ENCODE measurements at regions not wholly inside any gene's neighbourhood (a gene's known extent, or its start where the extent isn't known, plus 50 kb on each side); places are given as distances from the start of the nearest gene placed in this dataset.
"Not testable (repeated sequence)": the region's sequence is repeated elsewhere in the genome, so short reads cannot be mapped to it uniquely, and the experiment has no call there.

DNA sequence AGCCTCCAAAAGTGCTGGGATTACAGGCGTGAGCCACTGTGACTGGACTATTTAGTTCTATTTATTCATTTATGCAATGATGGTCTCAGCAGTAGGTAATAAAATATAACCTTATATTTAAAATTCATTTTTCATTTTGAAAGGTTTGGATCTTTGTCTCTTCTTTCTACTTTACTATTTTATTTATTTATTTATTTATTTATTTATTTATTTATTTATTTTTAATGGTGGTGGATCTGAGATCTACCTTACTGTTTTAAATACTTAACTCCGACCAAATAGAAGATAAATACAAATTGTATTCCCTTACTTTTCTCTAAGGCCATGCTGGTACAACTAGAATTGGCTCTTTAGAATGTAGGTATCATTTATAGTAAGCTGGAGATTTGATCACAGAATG lies 159.9 kb upstream of the NBPF19 start:
- H3K4me3 ChIP-seq (ENCODE audit: low read length); H3K36me3 ChIP-seq (ENCODE audit: control insufficient read depth, insufficient read depth, low read length); H3K27me3 ChIP-seq (ENCODE audit: control insufficient read depth, insufficient read depth, low read length); DNase-seq (ENCODE audit: low read depth, low spot score); H3K9me3 ChIP-seq (ENCODE audit: control insufficient read depth, insufficient read depth, low read length); H3K27ac ChIP-seq (ENCODE audit: low read length); H3K4me1 ChIP-seq (ENCODE audit: control insufficient read depth, insufficient read depth, low read length): not testable (repeated sequence)
- no CpG with 5 or more reads among the region's 2 CpGs for WGBS (ENCODE audit: insufficient coverage, insufficient read length)

DNA sequence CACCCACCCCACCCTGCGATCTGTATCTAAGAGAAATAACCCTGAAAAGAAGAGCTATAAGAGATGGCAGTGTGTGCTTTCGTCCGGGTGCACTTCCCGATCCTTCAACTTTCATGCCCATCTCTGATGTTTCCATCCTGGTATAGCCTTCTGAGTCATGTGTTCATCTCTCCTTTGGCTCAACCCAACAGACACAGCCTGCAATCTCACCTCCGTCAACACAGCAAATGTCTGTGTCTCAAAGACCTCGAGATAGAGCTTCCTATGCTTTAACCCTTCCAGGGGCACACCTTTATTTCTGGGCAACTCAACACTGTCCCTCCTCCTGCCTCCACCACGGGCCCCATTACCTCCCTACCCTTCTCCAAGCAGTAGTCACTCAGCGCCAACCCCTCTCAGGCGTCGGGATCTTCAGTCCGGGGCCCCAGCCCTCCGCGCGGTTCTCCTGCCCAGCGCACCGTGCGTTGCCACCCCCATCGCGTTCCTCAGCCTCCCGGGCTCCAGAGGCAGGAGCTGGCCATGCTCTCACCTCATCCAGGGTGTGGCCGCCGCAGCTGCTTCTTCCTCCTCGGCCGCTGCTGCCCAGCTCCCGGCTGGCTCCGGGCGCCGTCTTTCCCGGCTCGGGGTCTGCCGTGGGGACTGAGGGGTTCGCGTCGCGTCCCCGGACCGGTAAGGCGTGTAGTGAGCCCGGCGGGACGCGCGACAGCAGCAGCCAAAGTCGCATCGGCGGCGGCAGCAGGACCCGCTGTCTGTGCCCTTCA lies 153.7 kb upstream of the NBPF19 start:
- DNase-seq (ENCODE audit: low read depth, low spot score); H3K9me3 ChIP-seq (ENCODE audit: control insufficient read depth, insufficient read depth, low read length); H3K36me3 ChIP-seq (ENCODE audit: control insufficient read depth, insufficient read depth, low read length); H3K27me3 ChIP-seq (ENCODE audit: control insufficient read depth, insufficient read depth, low read length); H3K4me3 ChIP-seq (ENCODE audit: low read length); H3K4me1 ChIP-seq (ENCODE audit: control insufficient read depth, insufficient read depth, low read length); H3K27ac ChIP-seq (ENCODE audit: low read length): not testable (repeated sequence)
- WGBS (ENCODE audit: insufficient coverage, insufficient read length) = no CpG with 5 or more reads among the region's 48 CpGs

DNA sequence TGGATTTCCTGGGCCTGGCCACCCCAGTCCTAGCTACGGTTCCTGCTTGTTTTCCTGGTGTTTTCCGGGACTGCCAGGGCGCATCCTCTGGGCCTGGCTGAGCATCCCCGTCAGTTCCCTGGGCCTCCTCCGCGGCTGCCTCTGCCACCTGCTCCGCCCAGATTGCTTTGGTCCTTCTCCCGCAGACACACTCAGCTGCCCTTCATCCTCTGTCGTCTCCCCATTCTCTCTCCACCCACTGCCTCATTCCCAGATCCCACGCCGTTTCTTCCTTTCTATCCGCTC lies 153.2 kb upstream of the NBPF19 start:
- H3K27me3 ChIP-seq (ENCODE audit: control insufficient read depth, insufficient read depth, low read length); H3K4me3 ChIP-seq (ENCODE audit: low read length); H3K27ac ChIP-seq (ENCODE audit: low read length); DNase-seq (ENCODE audit: low read depth, low spot score); H3K9me3 ChIP-seq (ENCODE audit: control insufficient read depth, insufficient read depth, low read length); H3K4me1 ChIP-seq (ENCODE audit: control insufficient read depth, insufficient read depth, low read length); H3K36me3 ChIP-seq (ENCODE audit: control insufficient read depth, insufficient read depth, low read length): not testable (repeated sequence)
- no CpG with 5 or more reads among the region's 12 CpGs for WGBS (ENCODE audit: insufficient coverage, insufficient read length)

DNA sequence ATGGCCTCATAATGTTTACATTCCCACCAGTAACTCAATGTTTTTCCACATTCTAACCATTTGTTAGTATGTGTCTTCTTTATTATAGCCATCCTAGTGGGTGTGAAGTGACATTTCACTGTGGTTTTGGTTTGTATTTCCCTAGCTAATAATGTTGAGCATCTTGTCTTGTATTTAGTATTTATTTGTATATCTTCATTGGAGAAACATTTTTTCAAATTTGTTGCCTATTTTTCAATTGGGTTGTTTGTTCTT lies 144.8 kb upstream of the NBPF19 start:
- H3K27me3 ChIP-seq (ENCODE audit: control insufficient read depth, insufficient read depth, low read length); H3K36me3 ChIP-seq (ENCODE audit: control insufficient read depth, insufficient read depth, low read length); H3K9me3 ChIP-seq (ENCODE audit: control insufficient read depth, insufficient read depth, low read length); H3K27ac ChIP-seq (ENCODE audit: low read length); H3K4me3 ChIP-seq (ENCODE audit: low read length); H3K4me1 ChIP-seq (ENCODE audit: control insufficient read depth, insufficient read depth, low read length); DNase-seq (ENCODE audit: low read depth, low spot score): not testable (repeated sequence)

DNA sequence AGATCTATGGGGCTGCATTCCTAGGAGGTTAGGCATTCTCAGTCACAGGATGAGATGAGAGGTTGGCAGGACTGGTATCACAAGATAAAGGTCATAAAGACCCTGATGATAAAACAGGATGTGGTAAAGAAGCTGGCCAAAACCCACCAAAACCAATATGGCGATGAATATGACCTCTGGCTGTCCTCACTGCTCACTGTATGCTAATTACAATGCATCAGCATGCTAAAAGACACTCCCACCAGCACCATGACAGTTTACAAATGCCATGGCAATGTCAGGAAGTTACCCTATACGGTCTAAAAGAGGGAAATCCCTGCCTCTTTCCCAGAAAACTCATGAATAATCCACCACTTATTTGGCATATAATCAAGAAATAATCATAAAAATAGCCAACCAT lies 138.8 kb upstream of the NBPF19 start:
- H3K9me3 ChIP-seq (ENCODE audit: control insufficient read depth, insufficient read depth, low read length); DNase-seq (ENCODE audit: low read depth, low spot score): not testable (repeated sequence)

DNA sequence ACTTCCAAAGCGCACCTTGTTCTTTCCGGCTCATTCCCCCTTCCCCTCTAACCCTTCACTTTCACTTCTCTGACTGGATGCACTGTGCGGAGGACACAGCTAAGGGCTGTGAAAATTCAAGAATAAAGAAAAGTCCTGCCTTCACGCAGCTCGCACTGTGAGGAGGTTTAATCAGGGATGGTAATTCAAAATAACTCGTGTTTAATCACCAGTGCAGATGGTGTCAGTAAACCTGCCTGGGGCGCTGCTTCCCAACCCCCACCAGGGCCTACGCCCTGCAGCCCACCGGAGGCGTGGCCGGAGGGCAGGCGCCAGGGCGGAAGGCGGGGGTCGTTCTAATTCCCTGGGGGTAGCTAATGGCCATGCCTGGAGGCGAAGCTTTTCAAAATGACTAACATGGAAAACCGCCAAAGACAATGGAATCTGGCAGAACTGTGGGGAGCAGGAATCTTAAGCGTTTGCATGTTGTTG lies 136.6 kb upstream of the NBPF19 start:
- H3K27me3 ChIP-seq (ENCODE audit: control insufficient read depth, insufficient read depth, low read length); H3K36me3 ChIP-seq (ENCODE audit: control insufficient read depth, insufficient read depth, low read length); DNase-seq (ENCODE audit: low read depth, low spot score); H3K4me3 ChIP-seq (ENCODE audit: low read length); H3K9me3 ChIP-seq (ENCODE audit: control insufficient read depth, insufficient read depth, low read length); H3K27ac ChIP-seq (ENCODE audit: low read length); H3K4me1 ChIP-seq (ENCODE audit: control insufficient read depth, insufficient read depth, low read length): not testable (repeated sequence)
- no CpG with 5 or more reads among the region's 18 CpGs for WGBS (ENCODE audit: insufficient coverage, insufficient read length)

More for the DNA sequence above, 138.8 kb upstream of the NBPF19 start:
- not testable (repeated sequence) for H3K4me3 ChIP-seq (ENCODE audit: low read length); H3K27me3 ChIP-seq (ENCODE audit: control insufficient read depth, insufficient read depth, low read length); H3K36me3 ChIP-seq (ENCODE audit: control insufficient read depth, insufficient read depth, low read length); H3K27ac ChIP-seq (ENCODE audit: low read length); H3K4me1 ChIP-seq (ENCODE audit: control insufficient read depth, insufficient read depth, low read length)
- WGBS (ENCODE audit: insufficient coverage, insufficient read length) = no CpG with 5 or more reads among the region's 2 CpGs

DNA sequence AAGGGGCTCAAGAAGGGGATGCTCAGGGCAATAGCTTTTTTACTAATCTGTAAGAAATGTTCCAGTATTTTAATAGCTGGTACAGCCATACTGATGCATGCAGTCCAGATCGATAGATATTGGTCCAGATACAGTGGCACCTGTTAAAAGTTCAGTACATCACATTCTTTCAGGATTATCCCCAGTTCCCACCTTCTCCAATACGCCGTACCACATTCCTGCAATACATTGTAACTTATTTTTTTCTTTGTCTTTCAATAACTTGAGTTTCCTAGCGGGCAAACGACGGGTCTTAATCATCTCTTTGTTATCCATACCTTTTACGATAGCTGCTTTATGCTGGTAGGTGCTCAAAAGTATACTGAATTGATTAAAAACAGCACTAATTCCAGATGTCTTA lies 136.1 kb upstream of the NBPF19 start:
- not testable (repeated sequence) for H3K4me1 ChIP-seq (ENCODE audit: control insufficient read depth, insufficient read depth, low read length); H3K27ac ChIP-seq (ENCODE audit: low read length); H3K27me3 ChIP-seq (ENCODE audit: control insufficient read depth, insufficient read depth, low read length); DNase-seq (ENCODE audit: low read depth, low spot score); H3K36me3 ChIP-seq (ENCODE audit: control insufficient read depth, insufficient read depth, low read length); H3K4me3 ChIP-seq (ENCODE audit: low read length); H3K9me3 ChIP-seq (ENCODE audit: control insufficient read depth, insufficient read depth, low read length)
- WGBS (ENCODE audit: insufficient coverage, insufficient read length) = no CpG with 5 or more reads among the region's 7 CpGs

DNA sequence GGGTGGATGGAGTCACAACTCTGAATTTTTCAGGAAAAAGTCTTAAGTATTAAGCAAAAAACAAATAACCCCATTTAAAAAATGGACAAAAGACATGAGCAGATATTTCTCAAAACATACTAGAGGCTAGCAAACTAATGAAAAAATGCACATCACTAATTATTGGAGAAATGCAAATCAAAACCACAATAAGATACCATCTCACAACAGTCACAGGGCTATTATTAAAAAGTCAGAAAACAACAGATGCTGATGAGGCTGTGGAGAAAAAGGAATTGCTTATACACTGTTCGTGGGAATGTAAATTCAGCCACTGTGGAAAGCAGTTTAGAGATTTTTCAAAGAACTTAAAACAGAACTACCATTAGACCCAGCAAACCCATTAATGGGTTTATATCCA lies 125.4 kb upstream of the NBPF19 start:
- not testable (repeated sequence) for H3K4me1 ChIP-seq (ENCODE audit: control insufficient read depth, insufficient read depth, low read length); H3K36me3 ChIP-seq (ENCODE audit: control insufficient read depth, insufficient read depth, low read length); H3K27me3 ChIP-seq (ENCODE audit: control insufficient read depth, insufficient read depth, low read length); DNase-seq (ENCODE audit: low read depth, low spot score); H3K27ac ChIP-seq (ENCODE audit: low read length); H3K4me3 ChIP-seq (ENCODE audit: low read length); H3K9me3 ChIP-seq (ENCODE audit: control insufficient read depth, insufficient read depth, low read length)
- WGBS (ENCODE audit: insufficient coverage, insufficient read length) = no CpG with 5 or more reads among the region's 1 CpG

DNA sequence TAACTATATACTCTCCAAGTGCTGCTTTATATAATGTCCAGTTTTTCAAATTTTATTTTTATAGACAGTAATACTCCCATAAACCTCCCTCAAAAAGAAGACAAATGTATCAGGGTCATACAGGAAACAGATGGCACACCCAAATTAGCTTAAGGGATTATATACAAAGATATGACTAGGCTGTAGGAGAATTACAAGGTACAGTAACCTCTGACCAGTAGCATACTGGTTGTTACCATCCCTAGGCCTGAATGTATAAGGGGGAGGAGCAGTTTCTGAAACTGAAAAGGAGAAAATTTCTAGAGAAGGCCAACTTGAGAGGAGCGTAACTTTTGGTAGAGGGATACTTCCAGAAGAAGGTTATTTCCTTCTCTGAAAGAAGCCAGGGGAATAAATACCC lies 122.6 kb upstream of the NBPF19 start:
- not testable (repeated sequence) for H3K4me3 ChIP-seq (ENCODE audit: low read length); H3K9me3 ChIP-seq (ENCODE audit: control insufficient read depth, insufficient read depth, low read length); H3K27me3 ChIP-seq (ENCODE audit: control insufficient read depth, insufficient read depth, low read length); H3K36me3 ChIP-seq (ENCODE audit: control insufficient read depth, insufficient read depth, low read length); DNase-seq (ENCODE audit: low read depth, low spot score); H3K4me1 ChIP-seq (ENCODE audit: control insufficient read depth, insufficient read depth, low read length); H3K27ac ChIP-seq (ENCODE audit: low read length)
- no CpG with 5 or more reads among the region's 1 CpG for WGBS (ENCODE audit: insufficient coverage, insufficient read length)

DNA sequence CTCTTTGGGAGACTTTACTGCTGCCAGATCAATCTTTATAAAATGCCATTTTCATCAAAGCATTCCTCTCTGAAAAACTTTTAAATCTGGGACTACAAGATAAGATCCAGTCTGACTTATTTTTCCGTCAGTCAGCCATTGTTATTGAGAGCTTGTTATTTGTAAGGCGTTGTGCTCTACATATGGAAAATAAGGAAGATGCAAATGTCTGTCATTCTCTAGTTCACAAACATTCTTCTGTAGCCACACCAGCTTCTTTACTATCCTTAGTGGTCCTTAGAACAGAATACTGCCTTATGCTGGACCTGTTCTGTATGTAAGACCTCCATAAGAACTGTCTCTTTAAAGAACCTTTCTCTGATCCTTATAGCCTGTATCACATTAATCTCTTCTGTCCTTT lies 120.3 kb upstream of the NBPF19 start:
- DNase-seq (ENCODE audit: low read depth, low spot score); H3K27ac ChIP-seq (ENCODE audit: low read length); H3K27me3 ChIP-seq (ENCODE audit: control insufficient read depth, insufficient read depth, low read length); H3K9me3 ChIP-seq (ENCODE audit: control insufficient read depth, insufficient read depth, low read length); H3K4me1 ChIP-seq (ENCODE audit: control insufficient read depth, insufficient read depth, low read length); H3K4me3 ChIP-seq (ENCODE audit: low read length); H3K36me3 ChIP-seq (ENCODE audit: control insufficient read depth, insufficient read depth, low read length): not testable (repeated sequence)
- WGBS (ENCODE audit: insufficient coverage, insufficient read length) = no CpG with 5 or more reads among the region's 2 CpGs

DNA sequence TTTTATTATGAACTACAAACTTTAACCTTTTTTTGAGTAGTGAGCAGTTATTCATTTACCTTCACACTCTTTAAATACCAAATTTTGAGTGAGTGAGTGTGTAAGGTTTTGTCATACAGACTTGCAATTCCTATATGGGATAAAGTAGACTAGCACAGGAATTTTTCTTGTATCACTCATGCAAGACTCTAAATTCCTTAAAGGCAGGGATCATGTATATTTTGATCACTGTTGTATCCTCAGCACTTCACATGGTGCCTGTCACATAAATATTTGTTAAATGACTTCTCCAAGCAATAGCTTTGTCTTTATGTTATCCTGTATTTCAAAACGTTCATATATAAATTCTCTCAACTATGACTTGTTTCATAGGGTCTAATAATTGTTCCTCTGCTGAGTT lies 119.1 kb upstream of the NBPF19 start:
- not testable (repeated sequence) for H3K27me3 ChIP-seq (ENCODE audit: control insufficient read depth, insufficient read depth, low read length); H3K27ac ChIP-seq (ENCODE audit: low read length); DNase-seq (ENCODE audit: low read depth, low spot score); H3K36me3 ChIP-seq (ENCODE audit: control insufficient read depth, insufficient read depth, low read length); H3K4me3 ChIP-seq (ENCODE audit: low read length); H3K9me3 ChIP-seq (ENCODE audit: control insufficient read depth, insufficient read depth, low read length); H3K4me1 ChIP-seq (ENCODE audit: control insufficient read depth, insufficient read depth, low read length)
- no CpG with 5 or more reads among the region's 1 CpG for WGBS (ENCODE audit: insufficient coverage, insufficient read length)
